Gastroesophageal sphincter (tissue), 3 donors: ENCODE measurements at regions not wholly inside any gene's neighbourhood (a gene's known extent, or its start where the extent isn't known, plus 50 kb on each side); places are given as distances from the start of the nearest gene placed in this dataset.

Experiments used
- CTCF ChIP-seq, 4 experiments: fragments of 200-600 bp in 2 of 4; fragments of 450-650 bp in 2 of 4; sonication (generic) in 1 of 4; IDR thresholded peaks; one replicate each; pipeline ENCODE4 v1.5.1; 2017 to 2019; ENCODE audit warnings: antibody characterized with exemption in 4 of 4, mild to moderate bottlenecking in 2 of 4, moderate library complexity in 2 of 4
- EP300 ChIP-seq: sonication (generic); formaldehyde crosslinking; IDR thresholded peaks from one replicate; pipeline ENCODE4 v1.6.1; 2017; ENCODE audit warnings: antibody characterized with exemption, mild to moderate bottlenecking
- POLR2A ChIP-seq, 2 donors: fragments of 450-650 bp; IDR thresholded peaks; one replicate each; pipeline ENCODE4 v1.6.1; 2017; ENCODE audit warnings: antibody characterized with exemption in 2 of 2, mild to moderate bottlenecking in 2 of 2, moderate library complexity in 1 of 2
- POLR2AphosphoS5 ChIP-seq: sonication (generic); formaldehyde crosslinking; IDR thresholded peaks from one replicate; pipeline ENCODE4 v1.6.1; 2017; ENCODE audit warnings: antibody characterized with exemption

GRCh38 chr11:25252854-25253253 lies 756.0 kb downstream of the LUZP2 start:
- TF ChIP-seq POLR2A (IDR thresholded peaks at IDR 0.05) (no peak), CTCF (IDR thresholded peaks at IDR 0.05) (no peak), POLR2AphosphoS5 (no peak), EP300 (no peak)
